Mesothelial cell of epicardium (in vitro differentiated cells): ENCODE measurements at regions not wholly inside any gene's neighbourhood (a gene's known extent, or its start where the extent isn't known, plus 50 kb on each side); places are given as distances from the start of the nearest gene placed in this dataset.
"Not testable (repeated sequence)": the region's sequence is repeated elsewhere in the genome, so short reads cannot be mapped to it uniquely, and the experiment has no call there.

Source experiments
- DNase-seq, 2 experiments: peaks; one replicate each; pipeline ENCODE4 v3.0.0; 2021; ENCODE audit warnings: low spot score in 2 of 2; ENCODE audit not compliant: unreplicated experiment in 2 of 2
- H3K27ac Mint-ChIP-seq: 2 replicates; pipeline ENCODE4 v1.8.0; 2021; ENCODE audit warnings: mixed read lengths
- H3K27me3 Mint-ChIP-seq: 2 replicates; pipeline ENCODE4 v1.8.0; 2021; ENCODE audit warnings: low read depth, mixed read lengths
- H3K36me3 Mint-ChIP-seq: 2 replicates; pipeline ENCODE4 v1.8.0; 2021; ENCODE audit warnings: mixed read lengths
- H3K4me1 Mint-ChIP-seq: 2 replicates; pipeline ENCODE4 v1.8.0; 2021; ENCODE audit warnings: mixed read lengths
- H3K4me3 Mint-ChIP-seq: 2 replicates; pipeline ENCODE4 v1.8.0; 2021; ENCODE audit warnings: mild to moderate bottlenecking, moderate library complexity, mixed read lengths
- H3K9me3 Mint-ChIP-seq: 2 replicates; pipeline ENCODE4 v1.8.0; 2021; ENCODE audit warnings: mixed read lengths
- CTCF ChIP-seq: fragments of 200-600 bp; sonication (generic); IDR thresholded peaks from one replicate; pipeline ENCODE4 v1.5.0; 2021; ENCODE audit warnings: antibody characterized with exemption; ENCODE audit not compliant: unreplicated experiment

GRCh38 chr6:137933696-137934095 lies 66.6 kb downstream of the TNFAIP3 start:
- H3K4me1 Mint-ChIP-seq = peaks cover 8% of the 10 kb centered on the region
- DNase-seq = no peak
- H3K36me3 Mint-ChIP-seq = peaks cover 11% of the 10 kb centered on the region
- H3K27me3 Mint-ChIP-seq = no peaks in the 10 kb centered on the region
- TF ChIP-seq CTCF = no peak
- H3K27ac Mint-ChIP-seq = no peak overlapping the region
- peaks cover 25% of the 10 kb centered on the region for H3K9me3 Mint-ChIP-seq
- no peak overlapping the region for H3K4me3 Mint-ChIP-seq

GRCh38 chr6:137936798-137937197 lies 69.7 kb downstream of the TNFAIP3 start:
- H3K9me3 Mint-ChIP-seq = peaks cover 30% of the 10 kb centered on the region
- no peaks in the 10 kb centered on the region for H3K27me3 Mint-ChIP-seq
- TF ChIP-seq CTCF = no peak
- H3K27ac Mint-ChIP-seq = no peak overlapping the region
- H3K36me3 Mint-ChIP-seq = peaks cover 16% of the 10 kb centered on the region
- no peak overlapping the region for H3K4me3 Mint-ChIP-seq
- DNase-seq = no peak
- H3K4me1 Mint-ChIP-seq = peaks cover 8% of the 10 kb centered on the region

GRCh38 chr6:137937834-137938233 lies 70.8 kb downstream of the TNFAIP3 start:
- no peak overlapping the region for H3K4me3 Mint-ChIP-seq
- H3K27me3 Mint-ChIP-seq = no peaks in the 10 kb centered on the region
- peaks cover 16% of the 10 kb centered on the region for H3K36me3 Mint-ChIP-seq
- H3K27ac Mint-ChIP-seq = no peak overlapping the region
- H3K9me3 Mint-ChIP-seq = peaks cover 30% of the 10 kb centered on the region
- H3K4me1 Mint-ChIP-seq = peaks cover 6% of the 10 kb centered on the region
- TF ChIP-seq CTCF = no peak
- DNase-seq = no peak

GRCh38 chr6:137938770-137939379 lies 71.8 kb downstream of the TNFAIP3 start:
- Mint-ChIP-seq H3K9me3 (peaks cover 30% of the 10 kb centered on the region), H3K27me3 (no peaks in the 10 kb centered on the region), H3K36me3 (peaks cover 16% of the 10 kb centered on the region), H3K4me1 (peaks cover 1% of the 10 kb centered on the region), H3K4me3 (no peak overlapping the region), H3K27ac (no peak overlapping the region)
- no peak for DNase-seq
- no peak for TF ChIP-seq CTCF

GRCh38 chr6:137941995-137942394 lies 74.9 kb downstream of the TNFAIP3 start:
- H3K27ac Mint-ChIP-seq = no peak overlapping the region
- H3K4me1 Mint-ChIP-seq = peaks cover 13% of the 10 kb centered on the region
- no peak overlapping the region for H3K4me3 Mint-ChIP-seq
- no peak for TF ChIP-seq CTCF
- no peak for DNase-seq
- H3K36me3 Mint-ChIP-seq = peaks cover 9% of the 10 kb centered on the region
- no peaks in the 10 kb centered on the region for H3K27me3 Mint-ChIP-seq
- H3K9me3 Mint-ChIP-seq = peaks cover 16% of the 10 kb centered on the region

GRCh38 chr6:137942736-137943135 lies 75.7 kb downstream of the TNFAIP3 start:
- no peak overlapping the region for H3K4me3 Mint-ChIP-seq
- peaks cover 13% of the 10 kb centered on the region for H3K4me1 Mint-ChIP-seq
- no peak for DNase-seq
- peaks cover 9% of the 10 kb centered on the region for H3K36me3 Mint-ChIP-seq
- no peaks in the 10 kb centered on the region for H3K27me3 Mint-ChIP-seq
- H3K9me3 Mint-ChIP-seq = peaks cover 14% of the 10 kb centered on the region
- no peak overlapping the region for H3K27ac Mint-ChIP-seq
- TF ChIP-seq CTCF = no peak

GRCh38 chr6:137944381-137944780 lies 77.3 kb downstream of the TNFAIP3 start:
- H3K27me3 Mint-ChIP-seq, H3K9me3 Mint-ChIP-seq, DNase-seq, H3K4me3 Mint-ChIP-seq, H3K36me3 Mint-ChIP-seq: not testable (repeated sequence)
- peaks cover 13% of the 10 kb centered on the region for H3K4me1 Mint-ChIP-seq
- peak overlapping the region; percentile 70 for H3K27ac Mint-ChIP-seq
